ENCODE measurements at regions not wholly inside any gene's neighbourhood (a gene's known extent, or its start where the extent isn't known, plus 50 kb on each side); places are given as distances from the start of the nearest gene placed in this dataset.

- DNase-seq (ENCODE audit: low spot score), result no peak
These were observed 95.9 kb upstream of the RUNX1 start for GRCh38 chr21:35144978-35145377.

GRCh38 chr21:35142036-35142815 lies 93.1 kb upstream of the RUNX1 start:
- DNase-seq (ENCODE audit: low spot score), result no peak

GRCh38 chr21:35139382-35139715 lies 90.2 kb upstream of the RUNX1 start:
- DNase-seq (ENCODE audit: low spot score), result no peak

GRCh38 chr21:35138665-35139381 lies 89.7 kb upstream of the RUNX1 start:
- DNase-seq (ENCODE audit: low spot score), result no peak

GRCh38 chr21:35136586-35137219 lies 87.6 kb upstream of the RUNX1 start:
- no peak for DNase-seq (ENCODE audit: low spot score)

- no peak for DNase-seq (ENCODE audit: low spot score)
These were observed 87.0 kb upstream of the RUNX1 start for GRCh38 chr21:35136106-35136505.

GRCh38 chr21:35135481-35135880 lies 86.4 kb upstream of the RUNX1 start:
- DNase-seq (ENCODE audit: low spot score), result no peak

GRCh38 chr21:35134309-35134708 lies 85.2 kb upstream of the RUNX1 start:
- no peak for DNase-seq (ENCODE audit: low spot score)

GRCh38 chr21:35128536-35128935 lies 79.4 kb upstream of the RUNX1 start:
- DNase-seq (ENCODE audit: low spot score), result no peak

GRCh38 chr21:35127851-35128250 lies 78.7 kb upstream of the RUNX1 start:
- DNase-seq (ENCODE audit: low spot score), result no peak

GRCh38 chr21:35127026-35127425 lies 77.9 kb upstream of the RUNX1 start:
- no peak for DNase-seq (ENCODE audit: low spot score)

GRCh38 chr21:35120631-35121180 lies 71.6 kb upstream of the RUNX1 start:
- no peak for DNase-seq (ENCODE audit: low spot score)

GRCh38 chr21:35119501-35120047 lies 70.5 kb upstream of the RUNX1 start:
- no peak for DNase-seq (ENCODE audit: low spot score)

- no peak for DNase-seq (ENCODE audit: low spot score)
These were observed 67.7 kb upstream of the RUNX1 start for GRCh38 chr21:35116777-35117176.

- DNase-seq (ENCODE audit: low spot score), result no peak
These were observed 64.0 kb upstream of the RUNX1 start for GRCh38 chr21:35113064-35113463.

- no peak for DNase-seq (ENCODE audit: low spot score)
These were observed 62.3 kb upstream of the RUNX1 start for GRCh38 chr21:35111321-35111930.

GRCh38 chr21:35108887-35109286 lies 59.8 kb upstream of the RUNX1 start:
- DNase-seq (ENCODE audit: low spot score), result no peak

- no peak for DNase-seq (ENCODE audit: low spot score)
These were observed 58.4 kb upstream of the RUNX1 start for GRCh38 chr21:35107520-35107919.

- no peak for DNase-seq (ENCODE audit: low spot score)
These were observed 57.2 kb upstream of the RUNX1 start for GRCh38 chr21:35106246-35106835.

GRCh38 chr21:35102488-35103371 lies 53.6 kb upstream of the RUNX1 start:
- no peak for DNase-seq (ENCODE audit: low spot score)

Measured in SK-N-DZ (cell line).